ENCODE measurements at regions not wholly inside any gene's neighbourhood (a gene's known extent, or its start where the extent isn't known, plus 50 kb on each side); places are given as distances from the start of the nearest gene placed in this dataset.

GRCh38 chr9:95772320-95773052 is 103.0 kb upstream of the ERCC6L2 start:
- no peak for TF ChIP-seq CTCF (IDR thresholded peaks at IDR 0.05; ENCODE audit: low read depth, low read length, missing control alignments)
- DNase-seq (ENCODE audit: extremely low read depth, low read depth): peak; percentile 38

GRCh38 chr9:95771556-95772246 is 103.8 kb upstream of the ERCC6L2 start:
- no peak for DNase-seq (ENCODE audit: extremely low read depth, low read depth)
- no peak overlapping the region for H3K4me3 ChIP-seq (replicated peaks; ENCODE audit: low read depth, low read length)
- TF ChIP-seq CTCF (IDR thresholded peaks at IDR 0.05; ENCODE audit: low read depth, low read length, missing control alignments): no peak

More at GRCh38 chr9:95772320-95773052, 103.0 kb upstream of the ERCC6L2 start:
- H3K4me3 ChIP-seq (replicated peaks; ENCODE audit: low read depth, low read length): no peak overlapping the region

- DNase-seq (ENCODE audit: extremely low read depth, low read depth): no peak
- TF ChIP-seq CTCF (IDR thresholded peaks at IDR 0.05; ENCODE audit: low read depth, low read length, missing control alignments): no peak
- no peak overlapping the region for H3K4me3 ChIP-seq (replicated peaks; ENCODE audit: low read depth, low read length)
Measured at GRCh38 chr9:95770653-95771131, 104.8 kb upstream of the ERCC6L2 start.

- TF ChIP-seq CTCF (IDR thresholded peaks at IDR 0.05; ENCODE audit: low read depth, low read length, missing control alignments): no peak
- no peak overlapping the region for H3K4me3 ChIP-seq (replicated peaks; ENCODE audit: low read depth, low read length)
- DNase-seq (ENCODE audit: extremely low read depth, low read depth): no peak
Measured at GRCh38 chr9:95769909-95770433, 105.5 kb upstream of the ERCC6L2 start.

GRCh38 chr9:95769473-95769872 is 106.0 kb upstream of the ERCC6L2 start:
- TF ChIP-seq CTCF (IDR thresholded peaks at IDR 0.05; ENCODE audit: low read depth, low read length, missing control alignments): no peak
- no peak for DNase-seq (ENCODE audit: extremely low read depth, low read depth)
- H3K4me3 ChIP-seq (replicated peaks; ENCODE audit: low read depth, low read length): no peak overlapping the region

GRCh38 chr9:95766906-95767305 is 108.6 kb upstream of the ERCC6L2 start:
- no peak overlapping the region for H3K4me3 ChIP-seq (replicated peaks; ENCODE audit: low read depth, low read length)
- TF ChIP-seq CTCF (IDR thresholded peaks at IDR 0.05; ENCODE audit: low read depth, low read length, missing control alignments): no peak
- no peak for DNase-seq (ENCODE audit: extremely low read depth, low read depth)

Measured in HFF-Myc (cell line).